Activated CD8-positive, alpha-beta T cell treated with anti-CD3 and anti-CD28 coated beads for 36 hours (primary cell): ENCODE measurements at regions not wholly inside any gene's neighbourhood (a gene's known extent, or its start where the extent isn't known, plus 50 kb on each side); places are given as distances from the start of the nearest gene placed in this dataset.

Experiments
- ATAC-seq: fragments of 200-7000 bp; cut with Tn5 transposase; one replicate; pipeline ENCODE4 v1.10.0; 2021; ENCODE audit warnings: mild to moderate bottlenecking, moderate library complexity
- CTCF ChIA-PET: fragments of 350-600 bp; sonication (Branson Sonifier 250); formaldehyde crosslinking; loops from one replicate; lab custom pipeline; 2021; ENCODE audit warnings: antibody characterized with exemption; lab: Charles Lee
- POLR2A ChIA-PET: fragments of 350-600 bp; sonication (Branson Sonifier 250); formaldehyde crosslinking; loops from one replicate; lab custom pipeline; 2021; ENCODE audit warnings: antibody characterized with exemption; lab: Charles Lee
- DNase-seq: peaks from one replicate; pipeline ENCODE4 v3.0.0-alpha.2; 2020
- H3K27ac Mint-ChIP-seq: one replicate; pipeline ENCODE4 v1.8.0; 2021; ENCODE audit warnings: mild to moderate bottlenecking, mixed read lengths
- H3K27me3 Mint-ChIP-seq: one replicate; pipeline ENCODE4 v1.8.0; 2021; ENCODE audit warnings: mixed read lengths
- H3K36me3 Mint-ChIP-seq: one replicate; pipeline ENCODE4 v1.8.0; 2021; ENCODE audit warnings: low read depth, mixed read lengths
- H3K4me1 Mint-ChIP-seq: one replicate; pipeline ENCODE4 v1.8.0; 2021; ENCODE audit warnings: low read depth, mixed read lengths
- H3K4me3 Mint-ChIP-seq: one replicate; pipeline ENCODE4 v1.8.0; 2021; ENCODE audit warnings: mild to moderate bottlenecking, moderate library complexity, mixed read lengths
- H3K9me3 Mint-ChIP-seq: one replicate; pipeline ENCODE4 v1.8.0; 2021; ENCODE audit warnings: mixed read lengths
- CTCF ChIP-seq: fragments of 200-600 bp; IDR thresholded peaks from one replicate; pipeline ENCODE4 v1.8.0; 2022; ENCODE audit warnings: antibody characterized with exemption, mild to moderate bottlenecking
- intact Hi-C: fragments of 100-400 bp; cut with micrococcal nuclease; formaldehyde crosslinking; loops from one replicate; pipeline ENCODE4 v1.10.0; 2022

- Mint-ChIP-seq H3K9me3 (no peaks in the 10 kb centered on the region), H3K4me3 (no peak overlapping the region), H3K27me3 (no peaks in the 10 kb centered on the region), H3K36me3 (no peaks in the 10 kb centered on the region), H3K27ac (no peak overlapping the region), H3K4me1 (no peaks in the 10 kb centered on the region)
- ChIA-PET POLR2A (no interaction called here), CTCF (no interaction called here)
- TF ChIP-seq CTCF, result no peak
- DNase-seq, result no peak
- no peak for ATAC-seq
- intact Hi-C loops, result no loop called here
Measured at GRCh38 chr2:75928093-75928492, 217.4 kb upstream of the GCFC2 start.

- POLR2A ChIA-PET, result no interaction called here
- no peak overlapping the region for H3K27ac Mint-ChIP-seq
- DNase-seq (no peak), ATAC-seq (no peak)
- H3K36me3 Mint-ChIP-seq, result no peaks in the 10 kb centered on the region
- H3K27me3 Mint-ChIP-seq, result no peaks in the 10 kb centered on the region
- H3K9me3 Mint-ChIP-seq, result no peaks in the 10 kb centered on the region
- H3K4me1 Mint-ChIP-seq, result no peaks in the 10 kb centered on the region
- CTCF ChIA-PET, result no interaction called here
- intact Hi-C loops, result no loop called here
- no peak overlapping the region for H3K4me3 Mint-ChIP-seq
- no peak for TF ChIP-seq CTCF
Measured at GRCh38 chr2:75925331-75926024, 214.8 kb upstream of the GCFC2 start.

GRCh38 chr2:75922191-75922590 is 211.5 kb upstream of the GCFC2 start:
- no peak overlapping the region for H3K27ac Mint-ChIP-seq
- intact Hi-C loops, result no loop called here
- CTCF ChIA-PET, result no interaction called here
- DNase-seq (no peak), ATAC-seq (no peak)
- POLR2A ChIA-PET, result no interaction called here
- H3K4me3 Mint-ChIP-seq, result no peak overlapping the region
- no peaks in the 10 kb centered on the region for H3K27me3 Mint-ChIP-seq
- H3K36me3 Mint-ChIP-seq, result no peaks in the 10 kb centered on the region
- H3K4me1 Mint-ChIP-seq, result no peaks in the 10 kb centered on the region
- no peak for TF ChIP-seq CTCF
- H3K9me3 Mint-ChIP-seq, result no peaks in the 10 kb centered on the region

- TF ChIP-seq CTCF, result no peak
- no peaks in the 10 kb centered on the region for H3K9me3 Mint-ChIP-seq
- H3K4me3 Mint-ChIP-seq, result no peak overlapping the region
- ChIA-PET POLR2A (no interaction called here), CTCF (no interaction called here)
- no peaks in the 10 kb centered on the region for H3K36me3 Mint-ChIP-seq
- no peaks in the 10 kb centered on the region for H3K27me3 Mint-ChIP-seq
- no peak overlapping the region for H3K27ac Mint-ChIP-seq
- ATAC-seq (no peak), DNase-seq (no peak)
- no peaks in the 10 kb centered on the region for H3K4me1 Mint-ChIP-seq
- intact Hi-C loops, result no loop called here
Measured at GRCh38 chr2:75920859-75921551, 210.3 kb upstream of the GCFC2 start.

- ChIA-PET CTCF (no interaction called here), POLR2A (interaction anchor here (0.7 kb wide), 1 partner anchor 52 kb away, joined by 3 read pairs; no protein-coding TSS in a partner anchor)
- Mint-ChIP-seq H3K4me3 (no peak overlapping the region), H3K27me3 (no peaks in the 10 kb centered on the region), H3K9me3 (peaks cover 3% of the 10 kb centered on the region), H3K36me3 (no peaks in the 10 kb centered on the region), H3K4me1 (no peaks in the 10 kb centered on the region), H3K27ac (no peak overlapping the region)
- intact Hi-C loops, result no loop called here
- no peak for TF ChIP-seq CTCF
- no peak for DNase-seq
- no peak for ATAC-seq
Measured at GRCh38 chr2:75915851-75916634, 205.3 kb upstream of the GCFC2 start.
